ENCODE measurements at regions not wholly inside any gene's neighbourhood (a gene's known extent, or its start where the extent isn't known, plus 50 kb on each side); places are given as distances from the start of the nearest gene placed in this dataset.

GRCh38 chr6:33860706-33861474 is 57.1 kb upstream of the MLN start:
- FAIRE-seq = no peak

GRCh38 chr6:33860006-33860405 is 56.2 kb upstream of the MLN start:
- CTCF ChIA-PET = interaction anchor here (0.6 to 1.6 kb wide), 2 partner anchors 88 to 168 kb away, joined by 3 to 4 read pairs; no protein-coding TSS in a partner anchor
- no peak for DNase-seq (ENCODE audit: low read depth in 1 of 2, low spot score in 1 of 2)
- WGBS (ENCODE audit: missing lambda C conversion rate) = 92% methylated on average over 5 of the region's 6 CpGs
- Histone ChIP-seq H3K4me1 (no peaks in the 10 kb centered on the region), H3K4me3 (no peak overlapping the region), H3K4me2 (no peak overlapping the region), H3K9me3 (no peaks in the 10 kb centered on the region), H3K27ac (no peak overlapping the region)
- TF ChIP-seq JUNB (IDR thresholded peaks at IDR 0.05) (no peak), EHF (CRISPR knock-in tag; IDR thresholded peaks at IDR 0.05) (no peak), MYC (IDR thresholded peaks at IDR 0.05; ENCODE audit: borderline replicate concordance, low read length) (no peak), RNF2 (IDR thresholded peaks at IDR 0.05; ENCODE audit: borderline replicate concordance, low read depth) (no peak)
- TF ChIP-seq, protein P1, sequence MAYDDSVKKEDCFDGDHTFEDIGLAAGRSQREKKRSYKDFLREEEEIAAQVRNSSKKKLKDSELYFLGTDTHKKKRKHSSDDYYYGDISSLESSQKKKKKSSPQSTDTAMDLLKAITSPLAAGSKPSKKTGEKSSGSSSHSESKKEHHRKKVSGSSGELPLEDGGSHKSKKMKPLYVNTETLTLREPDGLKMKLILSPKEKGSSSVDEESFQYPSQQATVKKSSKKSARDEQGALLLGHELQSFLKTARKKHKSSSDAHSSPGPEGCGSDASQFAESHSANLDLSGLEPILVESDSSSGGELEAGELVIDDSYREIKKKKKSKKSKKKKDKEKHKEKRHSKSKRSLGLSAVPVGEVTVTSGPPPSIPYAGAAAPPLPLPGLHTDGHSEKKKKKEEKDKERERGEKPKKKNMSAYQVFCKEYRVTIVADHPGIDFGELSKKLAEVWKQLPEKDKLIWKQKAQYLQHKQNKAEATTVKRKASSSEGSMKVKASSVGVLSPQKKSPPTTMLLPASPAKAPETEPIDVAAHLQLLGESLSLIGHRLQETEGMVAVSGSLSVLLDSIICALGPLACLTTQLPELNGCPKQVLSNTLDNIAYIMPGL (CRISPR knock-in tag; IDR thresholded peaks at IDR 0.05; ENCODE audit: borderline replicate concordance) = no peak
- no peak for ATAC-seq
- FAIRE-seq = no peak
- POLR2A ChIA-PET = no interaction called here

More at GRCh38 chr6:33860706-33861474, 57.1 kb upstream of the MLN start:
- ATAC-seq (no peak), DNase-seq (ENCODE audit: low read depth in 1 of 2, low spot score in 1 of 2) (no peak)
- no peak overlapping the region for H3K27ac ChIP-seq
- ChIA-PET POLR2A (no interaction called here), CTCF (interaction anchor here (1.2 to 1.6 kb wide), 3 partner anchors 9 to 195 kb away, joined by 3 to 4 read pairs (median 3); no protein-coding TSS in a partner anchor)
- no peak for TF ChIP-seq HOXB13 (CRISPR knock-in tag; IDR thresholded peaks at IDR 0.05; ENCODE audit: low read depth)
- TF ChIP-seq NFE2L2 (conservative IDR thresholded peaks at IDR 0.05; ENCODE audit: low read length) = no peak
- peak; percentile 88 for TF ChIP-seq MAFK (IDR thresholded peaks at IDR 0.05; ENCODE audit: partially characterized antibody)
- no peak for TF ChIP-seq RNF2 (IDR thresholded peaks at IDR 0.05; ENCODE audit: borderline replicate concordance, low read depth)
- TF ChIP-seq RAD21 (conservative IDR thresholded peaks at IDR 0.05 in 1 of 2, IDR thresholded peaks at IDR 0.05 in 1 of 2) = no peak
- H3K9me3 ChIP-seq = no peaks in the 10 kb centered on the region
- no peak overlapping the region for H3K4me2 ChIP-seq
- WGBS (ENCODE audit: missing lambda C conversion rate) = 43% methylated on average over 6 of the region's 7 CpGs
- H3K4me3 ChIP-seq = no peak overlapping the region
- H3K4me1 ChIP-seq = no peaks in the 10 kb centered on the region

- WGBS (ENCODE audit: missing lambda C conversion rate) = 70% methylated on average over 9 of the region's 16 CpGs
- Histone ChIP-seq H3K4me2 (no peak overlapping the region), H3K4me1 (no peaks in the 10 kb centered on the region), H3K27ac (no peak overlapping the region), H3K9me3 (no peaks in the 10 kb centered on the region), H3K4me3 (no peak overlapping the region)
- FAIRE-seq (no peak), ATAC-seq (no peak), DNase-seq (ENCODE audit: low read depth in 1 of 2, low spot score in 1 of 2) (no peak)
- CTCF ChIA-PET = interaction anchor here (0.8 to 1.5 kb wide), 5 partner anchors 10 to 296 kb away, joined by 3 to 4 read pairs (median 3); no protein-coding TSS in a partner anchor
- TF ChIP-seq FOXS1 (CRISPR knock-in tag; IDR thresholded peaks at IDR 0.05) (no peak), ZC3H11A (IDR thresholded peaks at IDR 0.05) (no peak), SMC3 (IDR thresholded peaks at IDR 0.05) (no peak), RNF2 (IDR thresholded peaks at IDR 0.05; ENCODE audit: borderline replicate concordance, low read depth) (no peak), MAFK (IDR thresholded peaks at IDR 0.05; ENCODE audit: partially characterized antibody) (no peak), RAD21 (conservative IDR thresholded peaks at IDR 0.05 in 1 of 2, IDR thresholded peaks at IDR 0.05 in 1 of 2) (no peak), HEYL (CRISPR knock-in tag; IDR thresholded peaks at IDR 0.05) (no peak), CHD2 (IDR thresholded peaks at IDR 0.05; ENCODE audit: low read length, partially characterized antibody) (no peak), CHD4 (IDR thresholded peaks at IDR 0.05; ENCODE audit: borderline replicate concordance) (no peak), EHMT2 (IDR thresholded peaks at IDR 0.05; ENCODE audit: low read depth) (no peak), PHF8 (IDR thresholded peaks at IDR 0.05; ENCODE audit: borderline replicate concordance, low read depth) (no peak)
- TF ChIP-seq, protein P2, sequence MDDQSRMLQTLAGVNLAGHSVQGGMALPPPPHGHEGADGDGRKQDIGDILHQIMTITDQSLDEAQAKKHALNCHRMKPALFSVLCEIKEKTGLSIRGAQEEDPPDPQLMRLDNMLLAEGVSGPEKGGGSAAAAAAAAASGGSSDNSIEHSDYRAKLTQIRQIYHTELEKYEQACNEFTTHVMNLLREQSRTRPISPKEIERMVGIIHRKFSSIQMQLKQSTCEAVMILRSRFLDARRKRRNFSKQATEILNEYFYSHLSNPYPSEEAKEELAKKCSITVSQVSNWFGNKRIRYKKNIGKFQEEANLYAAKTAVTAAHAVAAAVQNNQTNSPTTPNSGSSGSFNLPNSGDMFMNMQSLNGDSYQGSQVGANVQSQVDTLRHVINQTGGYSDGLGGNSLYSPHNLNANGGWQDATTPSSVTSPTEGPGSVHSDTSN (IDR thresholded peaks at IDR 0.05) = no peak
- TF ChIP-seq, protein P3, sequence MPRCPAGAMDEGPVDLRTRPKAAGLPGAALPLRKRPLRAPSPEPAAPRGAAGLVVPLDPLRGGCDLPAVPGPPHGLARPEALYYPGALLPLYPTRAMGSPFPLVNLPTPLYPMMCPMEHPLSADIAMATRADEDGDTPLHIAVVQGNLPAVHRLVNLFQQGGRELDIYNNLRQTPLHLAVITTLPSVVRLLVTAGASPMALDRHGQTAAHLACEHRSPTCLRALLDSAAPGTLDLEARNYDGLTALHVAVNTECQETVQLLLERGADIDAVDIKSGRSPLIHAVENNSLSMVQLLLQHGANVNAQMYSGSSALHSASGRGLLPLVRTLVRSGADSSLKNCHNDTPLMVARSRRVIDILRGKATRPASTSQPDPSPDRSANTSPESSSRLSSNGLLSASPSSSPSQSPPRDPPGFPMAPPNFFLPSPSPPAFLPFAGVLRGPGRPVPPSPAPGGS (IDR thresholded peaks at IDR 0.05) = no peak
- TF ChIP-seq, protein P4, sequence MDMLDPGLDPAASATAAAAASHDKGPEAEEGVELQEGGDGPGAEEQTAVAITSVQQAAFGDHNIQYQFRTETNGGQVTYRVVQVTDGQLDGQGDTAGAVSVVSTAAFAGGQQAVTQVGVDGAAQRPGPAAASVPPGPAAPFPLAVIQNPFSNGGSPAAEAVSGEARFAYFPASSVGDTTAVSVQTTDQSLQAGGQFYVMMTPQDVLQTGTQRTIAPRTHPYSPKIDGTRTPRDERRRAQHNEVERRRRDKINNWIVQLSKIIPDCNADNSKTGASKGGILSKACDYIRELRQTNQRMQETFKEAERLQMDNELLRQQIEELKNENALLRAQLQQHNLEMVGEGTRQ (IDR thresholded peaks at IDR 0.05) = no peak
- POLR2A ChIA-PET = no interaction called here
Measured at GRCh38 chr6:33858804-33859505, 55.2 kb upstream of the MLN start.

Measured in A549 (cell line).